ENCODE measurements at regions not wholly inside any gene's neighbourhood (a gene's known extent, or its start where the extent isn't known, plus 50 kb on each side); places are given as distances from the start of the nearest gene placed in this dataset.

DNA sequence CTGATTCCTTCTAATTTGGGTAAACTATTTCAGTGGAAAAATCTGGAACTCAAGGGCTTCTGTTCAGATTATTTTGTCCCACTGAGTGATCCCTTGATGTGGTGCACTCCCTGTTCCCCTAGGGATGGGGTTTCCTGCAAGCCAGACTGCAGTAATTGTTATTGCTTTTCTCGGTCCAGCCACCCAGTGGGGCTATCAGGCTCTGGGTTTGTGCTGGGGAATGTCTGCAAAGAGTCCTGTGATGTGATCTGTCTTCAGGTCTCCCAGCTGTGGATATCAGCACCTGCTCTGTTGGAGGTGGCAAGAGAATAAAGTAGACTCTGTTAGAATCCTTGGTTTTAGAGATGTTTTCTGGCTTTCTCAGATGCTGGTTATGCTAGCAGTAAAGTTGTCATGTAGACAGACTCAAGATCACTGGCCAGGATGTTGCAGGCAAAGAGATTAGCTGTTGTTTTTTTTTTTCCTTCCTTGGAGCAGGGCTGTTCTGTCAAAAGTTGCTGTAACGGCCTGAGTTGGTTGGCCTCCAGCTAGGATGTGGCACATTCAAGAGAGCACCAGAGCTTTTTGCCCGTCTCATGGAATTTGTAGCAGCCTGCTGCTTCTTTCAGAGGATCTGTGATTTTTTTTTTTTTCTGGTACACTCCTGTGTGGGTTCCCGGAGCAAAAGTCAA, 1314.0 kb downstream of the PCDH19 start:
- WGBS, 4 donors, result 36 to 47% (median 42%) methylated on average over 4 of the region's 4 CpGs
- DNase-seq (no peak), ATAC-seq (no peak)
- H3K27ac ChIP-seq, result no peak overlapping the region
- H3K36me3 ChIP-seq, result no peaks in the 10 kb centered on the region
- intact Hi-C loops (cut with DNase I), result no loop called here
- no peaks in the 10 kb centered on the region for H3K4me1 ChIP-seq
- H3K4me3 ChIP-seq, result no peak overlapping the region
- H3K27me3 ChIP-seq, result peaks cover 0 to 4% (median 0%) of the 10 kb centered on the region in 9 donors
- peaks cover 0 to 11% (median 0%) of the 10 kb centered on the region in 12 donors for H3K9me3 ChIP-seq
- no peak for TF ChIP-seq POLR2A (IDR thresholded peaks at IDR 0.05)
- TF ChIP-seq, protein P1, sequence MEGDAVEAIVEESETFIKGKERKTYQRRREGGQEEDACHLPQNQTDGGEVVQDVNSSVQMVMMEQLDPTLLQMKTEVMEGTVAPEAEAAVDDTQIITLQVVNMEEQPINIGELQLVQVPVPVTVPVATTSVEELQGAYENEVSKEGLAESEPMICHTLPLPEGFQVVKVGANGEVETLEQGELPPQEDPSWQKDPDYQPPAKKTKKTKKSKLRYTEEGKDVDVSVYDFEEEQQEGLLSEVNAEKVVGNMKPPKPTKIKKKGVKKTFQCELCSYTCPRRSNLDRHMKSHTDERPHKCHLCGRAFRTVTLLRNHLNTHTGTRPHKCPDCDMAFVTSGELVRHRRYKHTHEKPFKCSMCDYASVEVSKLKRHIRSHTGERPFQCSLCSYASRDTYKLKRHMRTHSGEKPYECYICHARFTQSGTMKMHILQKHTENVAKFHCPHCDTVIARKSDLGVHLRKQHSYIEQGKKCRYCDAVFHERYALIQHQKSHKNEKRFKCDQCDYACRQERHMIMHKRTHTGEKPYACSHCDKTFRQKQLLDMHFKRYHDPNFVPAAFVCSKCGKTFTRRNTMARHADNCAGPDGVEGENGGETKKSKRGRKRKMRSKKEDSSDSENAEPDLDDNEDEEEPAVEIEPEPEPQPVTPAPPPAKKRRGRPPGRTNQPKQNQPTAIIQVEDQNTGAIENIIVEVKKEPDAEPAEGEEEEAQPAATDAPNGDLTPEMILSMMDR (IDR thresholded peaks at IDR 0.05), result no peak

GRCh38 chrX:99091459-99091858, 1318.6 kb downstream of the PCDH19 start:
- TF ChIP-seq, protein P1 (IDR thresholded peaks at IDR 0.05), result no peak
- TF ChIP-seq POLR2A (IDR thresholded peaks at IDR 0.05), result no peak
- H3K9me3 ChIP-seq, result peaks cover 0 to 8% (median 0%) of the 10 kb centered on the region in 12 donors
- H3K4me1 ChIP-seq, result no peaks in the 10 kb centered on the region
- no peak overlapping the region for H3K4me3 ChIP-seq
- no peaks in the 10 kb centered on the region for H3K27me3 ChIP-seq
- ATAC-seq (no peak), DNase-seq (no peak)
- intact Hi-C loops (cut with DNase I), result no loop called here
- H3K36me3 ChIP-seq, result no peaks in the 10 kb centered on the region
- no peak overlapping the region for H3K27ac ChIP-seq
- 92 to 96% (median 94%) methylated on average over 1 of the region's 1 CpG for WGBS, 4 donors

DNA sequence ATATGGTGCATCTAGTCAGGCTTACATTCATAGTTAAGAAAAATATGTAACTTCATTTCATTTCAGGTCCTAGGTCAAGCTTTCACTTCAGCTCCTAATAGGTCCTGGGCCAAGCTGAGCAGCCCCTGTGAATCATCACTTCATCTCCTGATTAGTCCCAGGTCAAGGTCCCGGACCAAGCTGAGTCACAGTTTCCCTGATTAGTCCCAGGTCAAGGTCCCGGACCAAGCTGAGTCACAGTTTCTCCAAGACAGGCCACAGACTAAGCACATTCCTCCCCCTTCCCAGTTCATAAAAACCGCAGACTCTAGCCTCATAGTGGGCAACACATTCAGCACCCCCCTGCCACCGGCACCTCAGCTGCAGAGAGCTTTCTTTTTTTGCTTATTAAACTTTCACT, 1331.8 kb downstream of the PCDH19 start:
- Histone ChIP-seq H3K27me3 (no peaks in the 10 kb centered on the region), H3K4me3 (no peak overlapping the region), H3K9me3 (no peaks in the 10 kb centered on the region), H3K27ac (no peak overlapping the region), H3K36me3 (no peaks in the 10 kb centered on the region), H3K4me1 (no peaks in the 10 kb centered on the region)
- DNase-seq (no peak), ATAC-seq (no peak)
- intact Hi-C loops (cut with DNase I), result no loop called here
- 69 to 79% (median 72%) methylated on average over 4 of the region's 4 CpGs for WGBS, 4 donors
- no peak for TF ChIP-seq POLR2A (IDR thresholded peaks at IDR 0.05)
- TF ChIP-seq, protein P1 (IDR thresholded peaks at IDR 0.05), result no peak

GRCh38 chrX:99077099-99077498, 1333.0 kb downstream of the PCDH19 start:
- TF ChIP-seq, protein P1 (IDR thresholded peaks at IDR 0.05), result no peak
- TF ChIP-seq POLR2A (IDR thresholded peaks at IDR 0.05), result no peak
- H3K4me1 ChIP-seq, result no peaks in the 10 kb centered on the region
- intact Hi-C loops (cut with DNase I), result no loop called here
- H3K27ac ChIP-seq, result no peak overlapping the region
- DNase-seq, result no peak
- no peaks in the 10 kb centered on the region for H3K27me3 ChIP-seq
- WGBS, 4 donors, result 71 to 91% (median 80%) methylated on average over 3 of the region's 3 CpGs
- H3K36me3 ChIP-seq, result no peaks in the 10 kb centered on the region
- H3K9me3 ChIP-seq, result no peaks in the 10 kb centered on the region
- no peak overlapping the region for H3K4me3 ChIP-seq
- no peak for ATAC-seq
